NOMO-1 treated with DMSO at 0.1 percent for 48 hours (cell line): ENCODE measurements at regions not wholly inside any gene's neighbourhood (a gene's known extent, or its start where the extent isn't known, plus 50 kb on each side); places are given as distances from the start of the nearest gene placed in this dataset.
"Not testable (repeated sequence)": the region's sequence is repeated elsewhere in the genome, so short reads cannot be mapped to it uniquely, and the experiment has no call there.

Experiments used
- DNase-seq: peaks from one replicate; lab custom pipeline; 2025; ENCODE audit not compliant: unreplicated experiment; lab: John Stamatoyannopoulos, UW

DNA sequence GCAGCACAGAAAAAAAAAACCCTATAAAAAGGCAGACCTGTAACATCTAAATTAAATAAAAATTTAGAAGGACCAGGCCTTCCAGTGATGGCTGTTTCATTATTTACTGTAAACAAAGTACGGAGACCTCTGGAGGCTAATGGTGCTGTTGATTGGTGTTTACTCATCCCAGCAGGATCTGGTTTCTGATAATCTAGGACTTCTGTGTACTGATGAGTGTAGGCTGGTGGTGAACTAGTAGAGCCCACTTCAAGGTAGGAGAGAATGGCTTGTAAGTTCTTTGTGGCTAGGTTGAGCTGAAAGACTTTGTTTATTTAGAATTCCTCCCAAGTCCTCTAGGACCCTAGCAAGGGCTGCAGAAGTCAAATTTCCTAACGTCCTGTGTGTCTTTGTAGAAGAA lies 398.1 kb upstream of the PITX2 start:
- no peak for DNase-seq

- no peak for DNase-seq
These were observed 399.9 kb upstream of the PITX2 start for GRCh38 chr4:111022758-111023157.

GRCh38 chr4:111027526-111027925 lies 404.6 kb upstream of the PITX2 start:
- DNase-seq: no peak

DNA sequence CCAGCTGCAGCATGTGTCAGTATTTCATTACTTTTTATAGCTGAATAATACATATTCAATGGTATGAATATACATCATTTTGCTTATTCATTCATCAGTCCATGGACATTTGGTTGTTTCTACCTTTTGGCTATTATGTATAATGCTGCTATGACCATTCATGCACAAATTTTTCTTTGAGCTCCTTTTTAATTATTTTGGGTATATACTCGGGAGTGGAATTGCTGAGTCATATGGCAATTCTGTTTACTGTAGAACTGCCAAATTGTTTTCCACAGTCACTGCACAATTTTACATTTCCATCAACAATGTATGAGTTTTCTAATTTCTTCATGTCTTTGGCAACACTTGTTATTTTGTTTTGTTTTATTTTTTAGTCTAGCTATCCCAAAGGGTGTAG lies 405.9 kb upstream of the PITX2 start:
- no peak for DNase-seq

GRCh38 chr4:111031001-111031579 lies 408.2 kb upstream of the PITX2 start:
- no peak for DNase-seq

DNA sequence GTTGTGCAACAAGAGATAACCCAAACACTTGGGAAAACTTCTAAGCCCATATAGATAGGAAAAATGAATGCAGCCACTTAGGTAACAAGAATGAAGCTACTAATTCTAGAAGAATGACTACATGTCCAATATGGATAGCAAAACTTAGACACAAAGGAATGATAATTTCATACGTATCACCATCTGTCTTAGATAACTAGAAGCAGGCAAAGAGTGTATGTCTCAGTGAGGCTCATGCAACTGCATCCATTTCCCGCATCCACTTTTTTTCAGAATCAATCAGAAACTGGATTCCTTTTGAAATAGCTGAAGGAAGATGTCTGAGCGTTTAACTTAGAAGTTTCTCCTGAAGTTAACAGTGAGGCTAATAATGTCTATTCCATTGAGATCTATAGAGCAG lies 408.7 kb upstream of the PITX2 start:
- no peak for DNase-seq

GRCh38 chr4:111037591-111038360 lies 414.9 kb upstream of the PITX2 start:
- no peak for DNase-seq

- no peak for DNase-seq
These were observed 418.0 kb upstream of the PITX2 start for GRCh38 chr4:111040904-111041303.

DNA sequence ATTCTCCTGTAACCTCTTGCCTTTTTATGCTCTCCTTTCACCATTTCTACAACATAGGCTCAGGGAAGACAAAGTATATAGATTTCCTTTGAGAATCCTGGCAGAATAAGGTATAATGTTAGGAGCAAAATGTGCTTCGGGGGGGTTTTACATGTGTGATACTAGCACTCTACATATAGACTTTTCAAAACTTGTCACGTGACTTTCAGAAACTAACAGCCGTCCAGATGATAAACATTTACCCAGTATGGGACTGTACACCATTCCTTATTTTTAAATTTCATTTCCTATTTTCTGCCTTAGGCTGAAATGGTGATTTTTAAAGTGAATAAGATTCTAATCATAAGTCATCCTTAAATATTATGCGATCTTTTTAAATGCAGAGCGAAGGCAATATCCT lies 420.4 kb upstream of the PITX2 start:
- no peak for DNase-seq

DNA sequence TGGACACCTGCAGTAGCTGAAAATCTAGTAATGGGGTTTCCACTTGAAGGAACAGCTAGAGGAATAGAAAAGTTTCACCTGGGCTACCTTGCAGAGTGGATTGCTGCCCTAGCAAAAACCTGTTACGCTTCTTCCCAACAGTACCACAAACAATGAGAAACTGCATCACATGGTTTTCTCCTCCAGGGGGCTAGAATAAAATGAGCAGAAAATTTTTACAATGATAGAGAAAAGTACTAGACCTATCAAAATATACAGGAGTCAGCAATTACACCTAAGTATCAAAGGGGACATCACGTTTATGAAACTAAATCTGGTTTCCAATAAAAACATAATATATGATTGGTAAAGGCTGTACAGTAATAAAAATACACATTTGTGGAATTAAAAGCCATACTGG lies 423.1 kb upstream of the PITX2 start:
- no peak for DNase-seq

DNA sequence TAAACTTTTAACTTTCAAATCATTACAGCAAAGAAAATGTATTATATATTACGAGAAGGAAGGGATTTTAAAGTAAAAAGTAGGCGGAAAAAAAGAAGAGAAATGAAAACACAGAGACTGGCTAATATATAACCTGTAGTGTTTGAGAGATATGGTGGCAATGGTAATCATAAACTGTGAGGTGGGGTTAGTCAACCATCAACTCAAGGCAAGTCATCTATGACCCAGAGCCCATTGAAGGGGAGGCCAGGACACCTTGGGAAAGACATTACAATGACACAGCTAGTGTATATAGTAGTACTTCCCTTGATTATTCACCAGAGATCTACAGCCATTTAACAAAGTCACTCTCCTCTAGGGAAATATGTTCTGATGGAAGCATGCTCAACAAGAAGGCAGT lies 423.9 kb upstream of the PITX2 start:
- DNase-seq: no peak

GRCh38 chr4:111048316-111048715 lies 425.4 kb upstream of the PITX2 start:
- DNase-seq: no peak

DNA sequence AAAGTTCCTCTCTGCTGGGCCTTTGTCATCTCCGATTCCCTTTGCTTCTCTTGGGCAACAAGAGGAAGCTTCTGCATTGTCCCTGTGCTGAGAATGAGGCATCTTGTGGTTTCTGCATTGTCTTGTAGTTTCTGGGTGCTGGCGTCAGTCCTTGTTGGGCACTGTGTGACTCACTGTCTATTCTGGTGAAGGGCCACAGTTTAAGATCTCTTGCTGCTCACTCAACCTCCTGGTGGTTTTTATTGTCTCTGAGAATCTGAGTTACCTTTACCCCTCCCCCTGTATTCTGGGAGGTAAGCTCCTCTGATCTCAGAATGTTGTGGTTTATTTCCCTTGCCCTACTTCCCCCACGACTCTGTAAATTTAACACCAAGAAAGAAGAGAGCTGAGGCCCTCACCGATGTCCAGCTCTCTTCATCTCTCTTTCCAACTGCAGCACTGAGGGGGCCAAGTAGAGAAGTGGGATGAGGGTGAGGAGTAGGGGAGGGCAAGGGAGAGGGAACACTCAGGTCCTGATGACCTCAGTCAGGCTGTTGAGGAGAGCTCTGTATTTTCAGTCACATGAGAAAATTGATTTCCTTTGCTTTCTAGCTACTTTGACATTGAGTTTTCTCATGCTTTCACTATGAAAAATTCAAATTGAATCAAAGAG lies 441.6 kb upstream of the PITX2 start:
- DNase-seq: no peak

DNA sequence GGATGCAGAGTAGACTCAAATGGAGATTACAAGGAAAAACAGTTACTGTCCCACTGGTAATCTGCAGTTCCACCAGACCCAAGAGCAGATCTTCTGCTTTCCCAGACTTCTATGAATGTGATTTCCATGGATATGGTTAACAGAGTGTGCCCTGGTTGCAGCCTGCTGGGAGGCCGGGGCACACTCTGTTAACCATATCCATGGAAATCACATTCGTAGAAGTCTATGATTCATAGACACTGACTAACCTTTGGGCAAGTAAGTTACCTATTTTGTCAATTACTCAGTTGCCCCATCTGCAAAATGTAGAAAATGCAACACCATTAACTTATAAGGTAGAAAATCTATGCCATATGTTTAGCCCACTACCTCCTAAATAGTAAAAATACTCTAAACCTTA lies 443.1 kb upstream of the PITX2 start:
- DNase-seq: no peak

DNA sequence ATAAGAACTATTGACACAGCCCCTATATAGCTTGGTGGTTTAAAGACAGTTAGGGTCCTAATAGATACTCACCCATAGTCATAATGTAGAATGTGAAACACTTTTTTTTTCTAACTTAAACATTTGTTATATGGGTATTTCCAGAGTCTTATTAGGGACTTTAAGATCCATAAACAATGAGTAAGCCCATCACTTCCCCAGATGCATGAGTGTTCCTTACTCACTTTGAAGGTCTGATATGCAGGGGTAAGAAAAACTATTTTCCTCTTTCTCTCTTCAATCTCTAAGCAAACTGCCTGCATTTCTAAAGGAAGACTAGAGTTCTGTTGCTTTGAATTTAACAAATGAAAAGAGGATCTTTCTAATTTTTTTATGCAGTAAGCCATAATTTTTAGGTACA lies 443.6 kb upstream of the PITX2 start:
- DNase-seq: no peak

GRCh38 chr4:111066887-111067286 lies 444.0 kb upstream of the PITX2 start:
- no peak for DNase-seq

GRCh38 chr4:111068883-111069282 lies 446.0 kb upstream of the PITX2 start:
- DNase-seq: no peak

- DNase-seq: no peak
These were observed 447.5 kb upstream of the PITX2 start for GRCh38 chr4:111070390-111070789.

DNA sequence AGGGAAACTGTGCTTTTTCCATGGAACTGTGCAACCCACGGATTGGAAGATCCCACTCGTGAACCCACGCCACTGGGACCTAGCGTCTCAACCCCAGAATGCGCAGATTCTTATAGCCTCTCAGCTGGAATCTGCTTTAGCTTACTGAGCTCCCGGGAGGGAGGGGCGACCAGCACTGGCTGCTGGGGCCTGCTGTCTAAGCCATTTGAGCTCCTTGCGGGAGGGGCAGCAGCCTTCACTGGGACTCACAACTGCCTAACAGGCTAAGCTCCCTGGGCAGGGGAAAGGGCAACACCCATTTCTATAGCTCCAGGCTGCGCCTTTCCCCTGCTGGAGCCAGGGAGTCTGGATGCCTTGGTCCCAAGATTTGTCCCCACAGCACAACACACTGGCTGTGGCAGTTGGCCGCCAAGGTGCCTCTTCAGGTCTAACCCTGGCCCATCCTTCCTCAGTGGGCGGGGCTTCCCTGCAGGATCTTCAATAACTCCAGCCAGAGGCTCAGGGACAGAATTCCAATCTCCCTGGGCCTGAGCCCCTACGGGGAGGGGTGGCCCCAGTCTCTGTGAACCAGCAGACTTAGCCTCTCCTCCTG lies 451.7 kb upstream of the PITX2 start:
- no peak for DNase-seq

- not testable (repeated sequence) for DNase-seq
These were observed 453.4 kb upstream of the PITX2 start for GRCh38 chr4:111076299-111076698.

- no peak for DNase-seq
These were observed 485.3 kb upstream of the PITX2 start for GRCh38 chr4:111108153-111108552.

DNA sequence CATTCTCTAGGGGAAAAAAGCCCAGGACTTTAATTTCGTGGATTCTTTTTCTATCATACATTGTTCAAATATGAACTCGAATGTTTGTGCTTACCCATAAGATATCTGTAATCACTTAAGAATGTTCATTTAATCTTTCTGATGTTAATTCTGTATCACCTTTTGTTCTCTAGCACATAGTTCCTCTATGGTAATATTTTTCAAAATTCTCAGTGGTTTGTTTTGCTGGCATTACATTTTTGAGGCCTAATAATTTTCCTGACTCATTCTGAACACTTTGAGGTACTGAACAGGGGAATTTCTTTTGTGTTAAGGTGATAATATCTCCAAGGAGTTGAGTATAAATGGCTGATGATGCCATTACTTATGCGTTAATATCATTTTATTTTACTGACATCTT lies 490.7 kb upstream of the PITX2 start:
- no peak for DNase-seq
